AG04449 (cell line): ENCODE measurements at regions not wholly inside any gene's neighbourhood (a gene's known extent, or its start where the extent isn't known, plus 50 kb on each side); places are given as distances from the start of the nearest gene placed in this dataset.

Source experiments
- CTCF ChIA-PET: fragments of 350-600 bp; formaldehyde crosslinking; extraction: SDS; loops from one replicate; lab custom pipeline; 2021; ENCODE audit warnings: antibody characterized with exemption; lab: Yijun Ruan, JAX
- POLR2A ChIA-PET: fragments of 400-600, 350-600 bp; formaldehyde crosslinking; extraction: SDS; loops from one replicate; lab custom pipeline; 2020; ENCODE audit warnings: antibody characterized with exemption, inconsistent platforms; lab: Yijun Ruan, JAX
- DNase-seq: peaks from one replicate; pipeline ENCODE4 v3.0.0-alpha.2; 2010; ENCODE audit warnings: low read depth, low spot score
- H3K4me3 ChIP-seq: 2 replicates; pipeline ENCODE4 v1.5.1; 2011; ENCODE audit warnings: low read depth, mild to moderate bottlenecking, control low read depth, low read length
- CTCF ChIP-seq: IDR thresholded peaks from one replicate; pipeline ENCODE4 v1.5.1; 2011; ENCODE audit warnings: mild to moderate bottlenecking, moderate library complexity, low read length, control low read depth, inconsistent platforms; ENCODE audit not compliant: insufficient read depth; ENCODE audit errors: missing control alignments

DNA sequence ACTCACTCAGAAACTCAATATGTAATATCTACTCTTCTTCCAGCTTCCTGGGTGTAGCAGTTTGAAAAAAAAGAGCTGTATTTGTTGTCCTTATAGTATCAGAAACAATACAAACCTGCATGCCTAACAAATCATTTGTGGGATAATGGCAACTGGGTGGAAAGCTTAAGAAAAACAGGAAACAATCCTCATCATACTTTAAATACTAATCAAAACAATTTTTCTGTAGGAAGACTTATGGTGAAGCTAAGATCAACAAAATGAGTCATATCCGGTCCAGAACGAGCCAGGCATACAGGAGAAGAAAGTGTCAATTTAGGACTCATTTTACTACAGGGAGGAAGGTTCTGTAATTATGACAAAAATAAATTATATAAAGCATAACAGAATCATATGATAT, 181.8 kb upstream of the ADGRL4 start:
- POLR2A ChIA-PET = no interaction called here
- no peak for TF ChIP-seq CTCF
- CTCF ChIA-PET = interaction anchor here (0.6 to 1.5 kb wide), 4 partner anchors 10 to 289 kb away, joined by 3 to 4 read pairs (median 3); no protein-coding TSS in a partner anchor
- H3K4me3 ChIP-seq = no peak overlapping the region
- no peak for DNase-seq

- no peak for TF ChIP-seq CTCF
- ChIA-PET CTCF (interaction anchor here (1.3 kb wide), 1 partner anchor 10 kb away, joined by 3 read pairs; no protein-coding TSS in a partner anchor), POLR2A (no interaction called here)
- no peak for DNase-seq
- no peak overlapping the region for H3K4me3 ChIP-seq
Measured at GRCh38 chr1:79186260-79186659, 179.7 kb upstream of the ADGRL4 start.

- ChIA-PET CTCF (interaction anchor here (1.1 kb wide), 1 partner anchor 203 kb away, joined by 3 read pairs; no protein-coding TSS in a partner anchor), POLR2A (no interaction called here)
- no peak for DNase-seq
- H3K4me3 ChIP-seq = no peak overlapping the region
- TF ChIP-seq CTCF = no peak
Measured at GRCh38 chr1:79177844-79178243, 171.3 kb upstream of the ADGRL4 start.

GRCh38 chr1:79161077-79161476, 154.5 kb upstream of the ADGRL4 start:
- no peak overlapping the region for H3K4me3 ChIP-seq
- ChIA-PET POLR2A (no interaction called here), CTCF (interaction anchor here (1.1 kb wide), 1 partner anchor 19 kb away, joined by 4 read pairs; no protein-coding TSS in a partner anchor)
- peak; percentile 14 for DNase-seq
- TF ChIP-seq CTCF = no peak

GRCh38 chr1:79155991-79156390, 149.5 kb upstream of the ADGRL4 start:
- ChIA-PET CTCF (no interaction called here), POLR2A (no interaction called here)
- no peak overlapping the region for H3K4me3 ChIP-seq
- TF ChIP-seq CTCF = no peak
- no peak for DNase-seq

GRCh38 chr1:79151006-79151796, 144.7 kb upstream of the ADGRL4 start:
- no peak overlapping the region for H3K4me3 ChIP-seq
- POLR2A ChIA-PET = no interaction called here
- no peak for TF ChIP-seq CTCF
- CTCF ChIA-PET = interaction anchor here (1.0 kb wide), 1 partner anchor 27 kb away, joined by 3 read pairs; no protein-coding TSS in a partner anchor
- DNase-seq = no peak
